Natural killer cell (primary cell): ENCODE measurements at regions not wholly inside any gene's neighbourhood (a gene's known extent, or its start where the extent isn't known, plus 50 kb on each side); places are given as distances from the start of the nearest gene placed in this dataset.

Experiments used
- ATAC-seq, 3 donors: fragments of 150-1000 bp in 2 of 3; fragments of 200-7000 bp in 1 of 3; cut with Tn5 transposase; 1 replicate in 1 of 3; 2 replicates in 2 of 3; pipeline ENCODE4 v1.10.0; 2021; ENCODE audit warnings: mild to moderate bottlenecking in 2 of 3, moderate library complexity in 2 of 3
- DNase-seq, 2 donors: peaks; one replicate each; pipeline versions ENCODE4 v3.0.0 to v3.0.0-alpha.2; 2013 to 2021; ENCODE audit warnings: mixed read lengths in 1 of 2
- H3K27ac ChIP-seq: one replicate; pipeline ENCODE4 v1.5.1; 2013; ENCODE audit warnings: mild to moderate bottlenecking, low read length
- H3K27me3 ChIP-seq: one replicate; pipeline ENCODE4 v1.6.1; 2013; ENCODE audit warnings: low read length; ENCODE audit not compliant: control insufficient read depth, insufficient read depth
- H3K36me3 ChIP-seq: one replicate; pipeline ENCODE4 v1.6.1; 2013; ENCODE audit warnings: low read length; ENCODE audit not compliant: control insufficient read depth, insufficient read depth
- H3K4me1 ChIP-seq: one replicate; pipeline ENCODE4 v1.6.1; 2013; ENCODE audit warnings: low read length; ENCODE audit not compliant: control insufficient read depth, insufficient read depth
- H3K4me3 ChIP-seq: one replicate; pipeline ENCODE4 v1.5.1; 2013; ENCODE audit warnings: low read length
- H3K9me3 ChIP-seq: one replicate; pipeline ENCODE4 v1.6.1; 2013; ENCODE audit warnings: low read length; ENCODE audit not compliant: control insufficient read depth, insufficient read depth
- H3K27ac Mint-ChIP-seq, 2 donors: one replicate each; pipeline ENCODE4 v1.8.0; 2022; ENCODE audit warnings: mild to moderate bottlenecking in 2 of 2, mixed read lengths in 2 of 2, moderate library complexity in 1 of 2
- H3K27me3 Mint-ChIP-seq, 2 donors: one replicate each; pipeline ENCODE4 v1.8.0; 2022; ENCODE audit warnings: low read depth in 2 of 2, mixed read lengths in 2 of 2
- H3K36me3 Mint-ChIP-seq: one replicate; pipeline ENCODE4 v1.8.0; 2022; ENCODE audit warnings: mixed read lengths
- H3K4me1 Mint-ChIP-seq, 2 donors: one replicate each; pipeline ENCODE4 v1.8.0; 2022; ENCODE audit warnings: mixed read lengths in 2 of 2
- H3K4me3 Mint-ChIP-seq: one replicate; pipeline ENCODE4 v1.8.0; 2022; ENCODE audit warnings: mild to moderate bottlenecking, moderate library complexity, mixed read lengths
- H3K9me3 Mint-ChIP-seq, 2 donors: one replicate each; pipeline ENCODE4 v1.8.0; 2022; ENCODE audit warnings: mixed read lengths in 2 of 2
- CTCF ChIP-seq: fragments of 200-600 bp; IDR thresholded peaks from one replicate; pipeline ENCODE4 v1.8.0; 2022; ENCODE audit warnings: antibody characterized with exemption
- WGBS: methylation state at CpG from one replicate; pipeline ENCODE4 v1.1.7; 2013; ENCODE audit warnings: missing lambda C conversion rate; ENCODE audit not compliant: insufficient coverage; 5-methylcytosine and 5-hydroxymethylcytosine counted together
- intact Hi-C: fragments of 100-400 bp; cut with micrococcal nuclease; formaldehyde crosslinking; loops from one replicate; pipeline ENCODE4 v1.14.2; 2022

GRCh38 chr22:46029036-46029435, 52.1 kb upstream of the WNT7B start:
- Mint-ChIP-seq H3K4me3 (no peak overlapping the region), H3K4me1 (peaks cover 0 to 10% of the 10 kb centered on the region in 2 donors), H3K27ac (no peak overlapping the region), H3K27me3 (peaks cover 31 to 40% of the 10 kb centered on the region in 2 donors), H3K36me3 (no peaks in the 10 kb centered on the region), H3K9me3 (no peaks in the 10 kb centered on the region)
- no peak for TF ChIP-seq CTCF
- Histone ChIP-seq H3K36me3 (no peaks in the 10 kb centered on the region), H3K4me3 (no peak overlapping the region), H3K9me3 (no peaks in the 10 kb centered on the region), H3K27me3 (peaks cover 17% of the 10 kb centered on the region), H3K4me1 (peaks cover 6% of the 10 kb centered on the region), H3K27ac (no peak overlapping the region)
- DNase-seq (no peak), ATAC-seq (no peak)
- intact Hi-C loops: no loop called here
- 90% methylated on average over 7 of the region's 8 CpGs for WGBS

DNA sequence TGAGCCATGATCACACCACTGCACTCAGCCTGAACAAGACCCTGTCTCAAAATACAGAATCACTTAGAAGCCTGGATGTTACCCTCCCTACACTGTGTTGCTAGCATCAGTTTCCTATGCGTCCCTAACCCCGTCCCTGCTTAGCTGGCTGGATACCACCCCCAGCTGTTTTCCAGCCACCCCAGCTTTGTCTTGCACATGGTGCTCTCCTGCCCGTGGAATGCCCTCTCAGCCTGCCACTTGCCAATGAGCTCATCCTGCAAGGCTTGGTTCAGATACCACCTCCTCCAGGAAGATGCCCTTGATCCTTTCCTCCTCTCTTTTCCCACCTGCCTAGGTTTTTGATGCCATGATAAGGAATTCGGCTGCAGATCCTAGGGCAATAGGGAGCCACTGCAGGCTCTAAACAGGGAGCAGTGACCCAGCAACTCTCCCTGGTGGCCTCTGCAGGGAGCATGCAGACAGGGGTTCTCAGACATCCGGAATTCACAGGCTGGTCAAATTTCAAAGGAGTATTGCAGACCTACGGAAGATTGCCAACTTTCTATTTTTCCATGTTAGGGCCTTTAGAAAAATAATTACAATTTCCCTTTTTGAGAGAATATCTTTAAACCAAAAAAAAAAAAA, 52.7 kb upstream of the WNT7B start:
- intact Hi-C loops: no loop called here
- WGBS: 88% methylated on average over 5 of the region's 6 CpGs
- H3K27ac Mint-ChIP-seq: no peak overlapping the region
- Histone ChIP-seq H3K9me3 (no peaks in the 10 kb centered on the region), H3K36me3 (no peaks in the 10 kb centered on the region), H3K27me3 (peaks cover 17% of the 10 kb centered on the region), H3K4me1 (peaks cover 6% of the 10 kb centered on the region), H3K4me3 (no peak overlapping the region), H3K27ac (no peak overlapping the region)
- TF ChIP-seq CTCF: no peak
- peaks cover 24 to 35% of the 10 kb centered on the region in 2 donors for H3K27me3 Mint-ChIP-seq
- H3K36me3 Mint-ChIP-seq: no peaks in the 10 kb centered on the region
- no peak for DNase-seq
- H3K4me3 Mint-ChIP-seq: no peak overlapping the region
- ATAC-seq: no peak
- peaks cover 0 to 10% of the 10 kb centered on the region in 2 donors for H3K4me1 Mint-ChIP-seq
- no peaks in the 10 kb centered on the region for H3K9me3 Mint-ChIP-seq

- peaks cover 6 to 8% of the 10 kb centered on the region in 2 donors for H3K4me1 Mint-ChIP-seq
- ATAC-seq: no peak
- no peak for TF ChIP-seq CTCF
- Histone ChIP-seq H3K27ac (no peak overlapping the region), H3K36me3 (no peaks in the 10 kb centered on the region), H3K27me3 (peaks cover 17% of the 10 kb centered on the region), H3K4me1 (peaks cover 6% of the 10 kb centered on the region), H3K4me3 (no peak overlapping the region), H3K9me3 (no peaks in the 10 kb centered on the region)
- no peaks in the 10 kb centered on the region for H3K9me3 Mint-ChIP-seq
- WGBS: 67% methylated on average over 11 of the region's 11 CpGs
- DNase-seq: no peak
- no peak overlapping the region for H3K27ac Mint-ChIP-seq
- peaks cover 18 to 28% of the 10 kb centered on the region in 2 donors for H3K27me3 Mint-ChIP-seq
- intact Hi-C loops: no loop called here
- H3K36me3 Mint-ChIP-seq: no peaks in the 10 kb centered on the region
- H3K4me3 Mint-ChIP-seq: no peak overlapping the region
Observed at GRCh38 chr22:46030231-46030880, 53.4 kb upstream of the WNT7B start.

- DNase-seq (no peak), ATAC-seq (no peak)
- no peaks in the 10 kb centered on the region for H3K9me3 ChIP-seq
- H3K4me1 Mint-ChIP-seq: peaks cover 6 to 8% of the 10 kb centered on the region in 2 donors
- peaks cover 6% of the 10 kb centered on the region for H3K4me1 ChIP-seq
- no peak for TF ChIP-seq CTCF
- H3K27ac Mint-ChIP-seq: no peak overlapping the region
- no peaks in the 10 kb centered on the region for H3K36me3 Mint-ChIP-seq
- H3K4me3 ChIP-seq: no peak overlapping the region
- H3K9me3 Mint-ChIP-seq: no peaks in the 10 kb centered on the region
- H3K27ac ChIP-seq: no peak overlapping the region
- H3K27me3 Mint-ChIP-seq: peaks cover 11 to 21% of the 10 kb centered on the region in 2 donors
- no peaks in the 10 kb centered on the region for H3K36me3 ChIP-seq
- 96% methylated on average over 10 of the region's 13 CpGs for WGBS
- intact Hi-C loops: no loop called here
- H3K27me3 ChIP-seq: peaks cover 11% of the 10 kb centered on the region
- H3K4me3 Mint-ChIP-seq: no peak overlapping the region
Observed at GRCh38 chr22:46031066-46031465, 54.1 kb upstream of the WNT7B start.
